GM12878 (cell line): ENCODE measurements at regions not wholly inside any gene's neighbourhood (a gene's known extent, or its start where the extent isn't known, plus 50 kb on each side); places are given as distances from the start of the nearest gene placed in this dataset.

Source experiments
- ATAC-seq: fragments of 200-7000 bp; cut with Tn5 transposase; 3 replicates; pipeline ENCODE4 v1.9.1; 2020; ENCODE audit warnings: mild to moderate bottlenecking, moderate library complexity
- BruUV-seq: library from RNA; stranded (reverse); fragments of 400-500 nt; replicated peaks from 2 replicates; lab custom pipeline; 2021; lab: Mats Ljungman, UMichigan
- CTCF ChIA-PET: fragments of 300-600 bp; sonication (Branson Sonifier 250); formaldehyde crosslinking; extraction: SDS; loops from one replicate; lab custom pipeline; 2021; ENCODE audit warnings: inconsistent platforms; lab: Yijun Ruan, JAX
- POLR2A ChIA-PET: fragments of 350-600 bp; formaldehyde crosslinking; extraction: SDS; loops from one replicate; lab custom pipeline; 2021; ENCODE audit warnings: inconsistent platforms; lab: Charles Lee
- RAD21 ChIA-PET: fragments of 300-600 bp; sonication (Branson Sonifier 250); formaldehyde crosslinking; loops from one replicate; lab custom pipeline; 2023; ENCODE audit warnings: antibody characterized with exemption; ENCODE audit not compliant: unreplicated experiment; lab: Charles Lee
- SMC1A ChIA-PET: fragments of 300-600 bp; sonication (Branson Sonifier 250); formaldehyde crosslinking; loops from one replicate; lab custom pipeline; 2023; ENCODE audit not compliant: unreplicated experiment, uncharacterized antibody; lab: Charles Lee
- DNase-seq: peaks from one replicate; pipeline ENCODE4 v3.0.0-alpha.2; 2011; ENCODE audit warnings: low read depth, low spot score
- FAIRE-seq: peaks from 3 replicates; lab custom pipeline; 2011; peaks lifted over from hg19 to GRCh38; lab: Jason Lieb, UNC
- H2AFZ ChIP-seq: 2 replicates; pipeline ENCODE4 v1.6.0; 2011; ENCODE audit warnings: low read depth, low read length, control low read depth; ENCODE audit not compliant: control insufficient read depth
- H3K27ac ChIP-seq: 2 replicates; pipeline ENCODE4 v1.5.1; 2011; ENCODE audit warnings: control low read depth; ENCODE audit not compliant: control insufficient read depth, insufficient read depth
- H3K27me3 ChIP-seq, 2 experiments: replicated peaks in 1 of 2; 2 replicates each; pipeline versions ENCODE4 v1.6.0 to v1.6.1; 2011; ENCODE audit warnings: low read length in 1 of 2; ENCODE audit not compliant: control insufficient read depth in 2 of 2, insufficient read depth in 2 of 2
- H3K36me3 ChIP-seq, 2 experiments: 2 replicates each; pipeline ENCODE4 v1.5.1; 2011; ENCODE audit warnings: low read length in 1 of 2; ENCODE audit not compliant: control insufficient read depth in 2 of 2, insufficient read depth in 2 of 2
- H3K4me1 ChIP-seq: 2 replicates; pipeline ENCODE4 v1.6.1; 2011; ENCODE audit warnings: mild to moderate bottlenecking, low read length, moderate library complexity, mixed read lengths; ENCODE audit not compliant: control insufficient read depth, insufficient read depth
- H3K4me2 ChIP-seq: 2 replicates; pipeline ENCODE4 v1.6.0; 2011; ENCODE audit warnings: control low read depth; ENCODE audit not compliant: control insufficient read depth, insufficient read depth
- H3K4me3 ChIP-seq: fragments of 200-600 bp; sonication (generic); 2 replicates; pipeline ENCODE4 v1.5.1; 2016
- H3K79me2 ChIP-seq: 2 replicates; pipeline ENCODE4 v1.6.0; 2011; ENCODE audit warnings: low read length; ENCODE audit not compliant: control insufficient read depth, insufficient read depth
- H3K9ac ChIP-seq: 2 replicates; pipeline ENCODE4 v1.8.0; 2011; ENCODE audit warnings: low read length, control low read depth, mixed read lengths; ENCODE audit not compliant: control insufficient read depth, insufficient read depth
- H3K9me3 ChIP-seq: replicated peaks from 3 replicates; pipeline ENCODE4 v1.5.1; 2011; ENCODE audit warnings: mild to moderate bottlenecking, low read length; ENCODE audit not compliant: control insufficient read depth, insufficient read depth
- H4K20me1 ChIP-seq: 2 replicates; pipeline ENCODE4 v1.6.0; 2011; ENCODE audit not compliant: control insufficient read depth, insufficient read depth
- CHD1 ChIP-seq: IDR thresholded peaks from 2 replicates; pipeline ENCODE4 v1.6.1; 2012; ENCODE audit warnings: low read depth, low read length, improper control_type of control experiment
- CREB1 ChIP-seq: IDR thresholded peaks from 2 replicates; pipeline ENCODE4 v1.6.1; 2012; ENCODE audit warnings: low read depth, mild to moderate bottlenecking, inconsistent platforms
- MYB ChIP-seq: fragments of 150-350 bp; IDR thresholded peaks from 2 replicates; pipeline ENCODE4 v1.6.1; 2014; ENCODE audit warnings: mild to moderate bottlenecking, low read depth, low read length, borderline replicate concordance
- NFXL1 ChIP-seq: fragments of 450-650 bp; IDR thresholded peaks from 2 replicates; pipeline ENCODE4 v1.6.1; 2017; ENCODE audit warnings: antibody characterized with exemption, mild to moderate bottlenecking, borderline replicate concordance
- NR2C1 ChIP-seq: fragments of 450-650 bp; IDR thresholded peaks from 2 replicates; pipeline ENCODE4 v1.6.1; 2017; ENCODE audit warnings: antibody characterized with exemption, mild to moderate bottlenecking, moderate library complexity
- POLR2A ChIP-seq: IDR thresholded peaks from 2 replicates; pipeline ENCODE4 v1.6.1; 2011; ENCODE audit warnings: low read depth, mild to moderate bottlenecking, low read length
- TAF1 ChIP-seq: IDR thresholded peaks from 2 replicates; pipeline ENCODE4 v1.6.1; 2011; ENCODE audit warnings: mild to moderate bottlenecking, low read depth, low read length, borderline replicate concordance
- YBX1 ChIP-seq: fragments of 450-650 bp; IDR thresholded peaks from 2 replicates; pipeline ENCODE4 v1.6.1; 2016; ENCODE audit warnings: antibody characterized with exemption
- WGBS: methylation state at CpG from one replicate; pipeline ENCODE4 v1.1.6; 2016; ENCODE audit warnings: low lambda C conversion rate; ENCODE audit not compliant: insufficient replicate concordance, insufficient coverage; ENCODE audit errors: missing lambda C conversion rate; 5-methylcytosine and 5-hydroxymethylcytosine counted together
- in situ Hi-C: fragments of 300-500 bp; cut with MboI; formaldehyde crosslinking; loops from 9 replicates; pipeline ENCODE4 v1.14.3; 2018; ENCODE audit warnings: mixed read lengths
- intact Hi-C: fragments of 100-400 bp; cut with micrococcal nuclease; formaldehyde crosslinking; loops from one replicate; pipeline ENCODE4 v1.14.2; 2022; ENCODE audit not compliant: unreplicated experiment
- TF ChIP-seq, protein P1 (sequence below): fragments of 450-650 bp; IDR thresholded peaks from 2 replicates; pipeline ENCODE4 v1.6.1; 2014; ENCODE audit warnings: mild to moderate bottlenecking
- TF ChIP-seq, protein P2 (sequence below): fragments of 450-650 bp; IDR thresholded peaks from 2 replicates; pipeline ENCODE4 v1.6.1; 2017; ENCODE audit warnings: antibody characterized with exemption, mild to moderate bottlenecking, moderate library complexity
- TF ChIP-seq, protein P3 (sequence below): IDR thresholded peaks from 2 replicates; pipeline ENCODE4 v1.6.1; 2011; ENCODE audit warnings: borderline replicate concordance, low read depth, mild to moderate bottlenecking, moderate library complexity, mixed read lengths, low read length; ENCODE audit not compliant: insufficient read depth; ENCODE audit errors: extremely low read length
- TF ChIP-seq, protein P4 (sequence below): IDR thresholded peaks from 2 replicates; pipeline ENCODE4 v1.6.1; 2011; ENCODE audit warnings: borderline replicate concordance, low read depth, mild to moderate bottlenecking, moderate library complexity, low read length; ENCODE audit not compliant: insufficient read depth, poor library complexity, severe bottlenecking

DNA sequence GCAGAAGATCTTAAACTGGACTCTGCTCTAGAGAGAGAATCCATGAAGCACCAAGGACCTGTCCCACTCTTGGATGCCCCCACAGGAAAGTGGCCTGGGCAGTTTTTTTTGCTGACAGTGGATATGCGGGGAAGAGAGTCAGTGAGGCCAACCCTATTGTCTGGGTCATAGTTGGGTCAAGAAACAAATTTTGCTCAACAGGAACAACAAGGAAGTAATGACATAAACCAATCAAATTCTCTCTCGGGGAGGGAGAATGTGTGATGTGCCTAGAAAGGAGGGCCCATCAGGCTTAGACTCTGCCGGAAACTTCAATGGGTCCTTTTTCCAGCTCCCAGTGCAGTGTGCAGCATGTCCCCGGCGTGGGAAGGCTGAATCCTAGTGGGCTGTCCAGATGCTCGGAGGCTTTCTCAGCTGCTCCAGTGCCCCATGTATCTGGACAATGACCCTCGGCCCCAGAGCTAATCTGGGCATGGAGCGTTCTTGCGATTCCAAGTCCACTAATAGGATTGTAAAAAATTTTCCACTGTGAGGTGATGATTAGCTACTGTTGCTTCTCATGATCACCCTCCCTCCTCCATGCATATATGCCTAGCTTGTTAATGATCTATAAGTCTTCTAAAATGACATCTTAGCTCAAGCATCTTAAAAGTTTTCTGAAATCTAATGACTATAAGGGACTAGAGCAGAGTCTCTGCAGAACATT, 101.0 kb downstream of the SNX19 start:
- Histone ChIP-seq H3K4me1 (no peaks in the 10 kb centered on the region), H3K9me3 (no peaks in the 10 kb centered on the region), H3K27me3 (peaks cover 0 to 3% of the 10 kb centered on the region in 2 experiments; a peak in 2 of 4 replicates), H3K36me3 (no peaks in the 10 kb centered on the region), H3K9ac (no peak overlapping the region), H4K20me1 (no peaks in the 10 kb centered on the region), H3K4me2 (no peak overlapping the region), H2AFZ (no peak overlapping the region), H3K4me3 (no peak overlapping the region), H3K79me2 (no peaks in the 10 kb centered on the region), H3K27ac (no peak overlapping the region)
- BruUV-seq, result no TSS peak
- DNase-seq (no peak), ATAC-seq (no peak), FAIRE-seq (no peak)
- POLR2A ChIA-PET, result no interaction called here
- in situ Hi-C loops, result no loop called here
- SMC1A ChIA-PET, result no interaction called here
- RAD21 ChIA-PET, result no interaction called here
- TF ChIP-seq, protein P1, sequence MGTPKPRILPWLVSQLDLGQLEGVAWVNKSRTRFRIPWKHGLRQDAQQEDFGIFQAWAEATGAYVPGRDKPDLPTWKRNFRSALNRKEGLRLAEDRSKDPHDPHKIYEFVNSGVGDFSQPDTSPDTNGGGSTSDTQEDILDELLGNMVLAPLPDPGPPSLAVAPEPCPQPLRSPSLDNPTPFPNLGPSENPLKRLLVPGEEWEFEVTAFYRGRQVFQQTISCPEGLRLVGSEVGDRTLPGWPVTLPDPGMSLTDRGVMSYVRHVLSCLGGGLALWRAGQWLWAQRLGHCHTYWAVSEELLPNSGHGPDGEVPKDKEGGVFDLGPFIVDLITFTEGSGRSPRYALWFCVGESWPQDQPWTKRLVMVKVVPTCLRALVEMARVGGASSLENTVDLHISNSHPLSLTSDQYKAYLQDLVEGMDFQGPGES, result no peak
- no peak for TF ChIP-seq NFXL1
- TF ChIP-seq, protein P2, sequence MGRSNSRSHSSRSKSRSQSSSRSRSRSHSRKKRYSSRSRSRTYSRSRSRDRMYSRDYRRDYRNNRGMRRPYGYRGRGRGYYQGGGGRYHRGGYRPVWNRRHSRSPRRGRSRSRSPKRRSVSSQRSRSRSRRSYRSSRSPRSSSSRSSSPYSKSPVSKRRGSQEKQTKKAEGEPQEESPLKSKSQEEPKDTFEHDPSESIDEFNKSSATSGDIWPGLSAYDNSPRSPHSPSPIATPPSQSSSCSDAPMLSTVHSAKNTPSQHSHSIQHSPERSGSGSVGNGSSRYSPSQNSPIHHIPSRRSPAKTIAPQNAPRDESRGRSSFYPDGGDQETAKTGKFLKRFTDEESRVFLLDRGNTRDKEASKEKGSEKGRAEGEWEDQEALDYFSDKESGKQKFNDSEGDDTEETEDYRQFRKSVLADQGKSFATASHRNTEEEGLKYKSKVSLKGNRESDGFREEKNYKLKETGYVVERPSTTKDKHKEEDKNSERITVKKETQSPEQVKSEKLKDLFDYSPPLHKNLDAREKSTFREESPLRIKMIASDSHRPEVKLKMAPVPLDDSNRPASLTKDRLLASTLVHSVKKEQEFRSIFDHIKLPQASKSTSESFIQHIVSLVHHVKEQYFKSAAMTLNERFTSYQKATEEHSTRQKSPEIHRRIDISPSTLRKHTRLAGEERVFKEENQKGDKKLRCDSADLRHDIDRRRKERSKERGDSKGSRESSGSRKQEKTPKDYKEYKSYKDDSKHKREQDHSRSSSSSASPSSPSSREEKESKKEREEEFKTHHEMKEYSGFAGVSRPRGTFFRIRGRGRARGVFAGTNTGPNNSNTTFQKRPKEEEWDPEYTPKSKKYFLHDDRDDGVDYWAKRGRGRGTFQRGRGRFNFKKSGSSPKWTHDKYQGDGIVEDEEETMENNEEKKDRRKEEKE, result no peak
- TF ChIP-seq CHD1, result no peak
- TF ChIP-seq, protein P3, sequence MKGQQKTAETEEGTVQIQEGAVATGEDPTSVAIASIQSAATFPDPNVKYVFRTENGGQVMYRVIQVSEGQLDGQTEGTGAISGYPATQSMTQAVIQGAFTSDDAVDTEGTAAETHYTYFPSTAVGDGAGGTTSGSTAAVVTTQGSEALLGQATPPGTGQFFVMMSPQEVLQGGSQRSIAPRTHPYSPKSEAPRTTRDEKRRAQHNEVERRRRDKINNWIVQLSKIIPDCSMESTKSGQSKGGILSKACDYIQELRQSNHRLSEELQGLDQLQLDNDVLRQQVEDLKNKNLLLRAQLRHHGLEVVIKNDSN, result no peak
- no peak for TF ChIP-seq POLR2A
- TF ChIP-seq, protein P4, sequence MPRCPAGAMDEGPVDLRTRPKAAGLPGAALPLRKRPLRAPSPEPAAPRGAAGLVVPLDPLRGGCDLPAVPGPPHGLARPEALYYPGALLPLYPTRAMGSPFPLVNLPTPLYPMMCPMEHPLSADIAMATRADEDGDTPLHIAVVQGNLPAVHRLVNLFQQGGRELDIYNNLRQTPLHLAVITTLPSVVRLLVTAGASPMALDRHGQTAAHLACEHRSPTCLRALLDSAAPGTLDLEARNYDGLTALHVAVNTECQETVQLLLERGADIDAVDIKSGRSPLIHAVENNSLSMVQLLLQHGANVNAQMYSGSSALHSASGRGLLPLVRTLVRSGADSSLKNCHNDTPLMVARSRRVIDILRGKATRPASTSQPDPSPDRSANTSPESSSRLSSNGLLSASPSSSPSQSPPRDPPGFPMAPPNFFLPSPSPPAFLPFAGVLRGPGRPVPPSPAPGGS, result no peak
- TF ChIP-seq MYB, result no peak
- TF ChIP-seq CREB1, result no peak
- no peak for TF ChIP-seq TAF1
- TF ChIP-seq NR2C1, result no peak
- TF ChIP-seq YBX1, result no peak
- intact Hi-C loops, result no loop called here
- WGBS, result 39% methylated on average over 9 of the region's 9 CpGs
- CTCF ChIA-PET, result interaction anchor here (0.9 to 1.0 kb wide), 2 partner anchors 15 to 47 kb away, joined by 3 to 4 read pairs; no protein-coding TSS in a partner anchor
